Breast epithelium (tissue), 4 donors: ENCODE measurements at regions not wholly inside any gene's neighbourhood (a gene's known extent, or its start where the extent isn't known, plus 50 kb on each side); places are given as distances from the start of the nearest gene placed in this dataset.

Experiments
- DNase-seq, 2 donors: peaks; one replicate each; pipeline ENCODE4 v3.0.0-alpha.2; 2019; ENCODE audit warnings: low spot score in 2 of 2
- H3K27ac ChIP-seq, 2 donors: fragments of 200-600 bp; sonication (generic) in 1 of 2; one replicate each; pipeline ENCODE4 v1.5.1; 2016 to 2019; ENCODE audit warnings: mild to moderate bottlenecking in 1 of 2
- H3K27me3 ChIP-seq, 2 donors: fragments of 200-600 bp; sonication (generic) in 1 of 2; one replicate each; pipeline versions ENCODE4 v1.5.1 to v1.6.0; 2017 to 2019; ENCODE audit warnings: control low read depth in 1 of 2, mild to moderate bottlenecking in 1 of 2
- H3K36me3 ChIP-seq: fragments of 200-600 bp; one replicate; pipeline ENCODE4 v1.5.1; 2019
- H3K4me1 ChIP-seq, 2 donors: fragments of 200-600 bp; sonication (generic); one replicate each; pipeline ENCODE4 v1.5.1; 2016 to 2019; ENCODE audit warnings: control low read depth in 1 of 2
- H3K4me3 ChIP-seq, 3 donors: fragments of 200-600 bp; sonication (generic); 1 replicate in 2 of 3; 2 replicates in 1 of 3; pipeline ENCODE4 v1.5.1; 2016 to 2019; ENCODE audit warnings: mild to moderate bottlenecking in 3 of 3, moderate library complexity in 2 of 3
- H3K9me3 ChIP-seq, 2 donors: fragments of 200-600 bp; sonication (generic) in 1 of 2; one replicate each; pipeline ENCODE4 v1.5.1; 2016 to 2019; ENCODE audit warnings: control low read depth in 1 of 2
- POLR2A ChIP-seq: fragments of 450-650 bp; IDR thresholded peaks from one replicate; pipeline ENCODE4 v1.6.1; 2016; ENCODE audit warnings: antibody characterized with exemption, mild to moderate bottlenecking, moderate library complexity
- POLR2AphosphoS5 ChIP-seq, 3 donors: sonication (generic); formaldehyde crosslinking; IDR thresholded peaks; one replicate each; pipeline ENCODE4 v1.6.1; 2017; ENCODE audit warnings: antibody characterized with exemption in 3 of 3
- intact Hi-C: fragments of 100-400 bp; cut with DNase I; formaldehyde crosslinking; loops from one replicate; pipeline ENCODE4 v1.15.1; 2023; ENCODE audit warnings: low total_unique reads
- TF ChIP-seq, protein P1 (sequence below), 3 donors: fragments of 450-650 bp; IDR thresholded peaks; one replicate each; pipeline ENCODE4 v1.5.1; 2016 to 2017; ENCODE audit warnings: antibody characterized with exemption in 3 of 3, mild to moderate bottlenecking in 3 of 3, moderate library complexity in 3 of 3

DNA sequence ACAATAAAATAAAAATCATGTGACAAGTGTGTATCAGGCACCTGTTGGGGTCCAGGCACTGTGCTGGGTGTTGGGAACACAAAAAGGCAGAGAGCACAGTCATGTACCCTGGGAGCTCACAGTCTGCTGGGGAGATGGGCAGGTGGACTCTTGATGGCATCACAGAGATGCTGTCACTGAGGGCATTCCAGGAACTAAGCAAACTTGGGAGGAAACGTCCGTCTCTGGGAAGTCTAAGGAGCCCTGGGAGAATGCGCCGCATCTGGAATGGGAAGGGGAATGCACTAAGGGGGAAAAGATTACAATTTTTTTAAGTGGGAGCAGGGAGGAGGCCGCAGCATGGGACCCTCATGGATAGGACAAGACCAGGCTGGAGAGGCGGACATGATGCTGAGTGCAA is 80.9 kb upstream of the ZNF423 start:
- Histone ChIP-seq H3K27ac (no peak overlapping the region), H3K36me3 (no peaks in the 10 kb centered on the region)
- intact Hi-C loops = no loop called here

DNA sequence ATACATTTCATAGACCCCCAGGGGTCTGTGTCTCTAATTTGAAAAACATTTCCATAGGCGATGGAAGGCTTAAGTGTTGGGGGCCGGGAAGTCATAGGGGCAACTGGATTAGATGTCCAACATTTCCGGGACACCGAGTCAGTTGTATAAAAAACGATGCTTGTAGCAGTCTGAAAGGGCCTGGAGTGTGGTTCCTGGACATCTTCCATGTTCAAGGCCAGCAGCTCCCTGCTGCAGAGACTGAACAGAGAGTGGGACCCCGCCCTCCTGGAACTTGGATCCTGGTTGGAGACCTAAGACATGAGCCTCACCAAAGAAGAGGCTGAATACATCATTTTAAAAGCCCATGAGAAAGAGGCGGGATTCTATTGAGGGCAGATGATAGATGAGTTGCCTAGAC is 82.0 kb upstream of the ZNF423 start:
- no peak overlapping the region for H3K27ac ChIP-seq
- TF ChIP-seq POLR2AphosphoS5 (IDR thresholded peaks at IDR 0.05) = no peak
- TF ChIP-seq, protein P1, sequence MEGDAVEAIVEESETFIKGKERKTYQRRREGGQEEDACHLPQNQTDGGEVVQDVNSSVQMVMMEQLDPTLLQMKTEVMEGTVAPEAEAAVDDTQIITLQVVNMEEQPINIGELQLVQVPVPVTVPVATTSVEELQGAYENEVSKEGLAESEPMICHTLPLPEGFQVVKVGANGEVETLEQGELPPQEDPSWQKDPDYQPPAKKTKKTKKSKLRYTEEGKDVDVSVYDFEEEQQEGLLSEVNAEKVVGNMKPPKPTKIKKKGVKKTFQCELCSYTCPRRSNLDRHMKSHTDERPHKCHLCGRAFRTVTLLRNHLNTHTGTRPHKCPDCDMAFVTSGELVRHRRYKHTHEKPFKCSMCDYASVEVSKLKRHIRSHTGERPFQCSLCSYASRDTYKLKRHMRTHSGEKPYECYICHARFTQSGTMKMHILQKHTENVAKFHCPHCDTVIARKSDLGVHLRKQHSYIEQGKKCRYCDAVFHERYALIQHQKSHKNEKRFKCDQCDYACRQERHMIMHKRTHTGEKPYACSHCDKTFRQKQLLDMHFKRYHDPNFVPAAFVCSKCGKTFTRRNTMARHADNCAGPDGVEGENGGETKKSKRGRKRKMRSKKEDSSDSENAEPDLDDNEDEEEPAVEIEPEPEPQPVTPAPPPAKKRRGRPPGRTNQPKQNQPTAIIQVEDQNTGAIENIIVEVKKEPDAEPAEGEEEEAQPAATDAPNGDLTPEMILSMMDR (IDR thresholded peaks at IDR 0.05) = no peak
- no peak for DNase-seq
- H3K4me3 ChIP-seq = no peak overlapping the region
- H3K4me1 ChIP-seq = no peaks in the 10 kb centered on the region
- no peaks in the 10 kb centered on the region for H3K36me3 ChIP-seq
- intact Hi-C loops = no loop called here
- no peaks in the 10 kb centered on the region for H3K27me3 ChIP-seq
- H3K9me3 ChIP-seq = no peaks in the 10 kb centered on the region

More for the DNA sequence above, 80.9 kb upstream of the ZNF423 start:
- Histone ChIP-seq H3K4me3 (no peak overlapping the region), H3K27me3 (no peaks in the 10 kb centered on the region), H3K4me1 (no peaks in the 10 kb centered on the region), H3K9me3 (no peaks in the 10 kb centered on the region)
- no peak for DNase-seq
- TF ChIP-seq POLR2A (no peak), POLR2AphosphoS5 (IDR thresholded peaks at IDR 0.05) (no peak)
- TF ChIP-seq, protein P1 (IDR thresholded peaks at IDR 0.05) = no peak

DNA sequence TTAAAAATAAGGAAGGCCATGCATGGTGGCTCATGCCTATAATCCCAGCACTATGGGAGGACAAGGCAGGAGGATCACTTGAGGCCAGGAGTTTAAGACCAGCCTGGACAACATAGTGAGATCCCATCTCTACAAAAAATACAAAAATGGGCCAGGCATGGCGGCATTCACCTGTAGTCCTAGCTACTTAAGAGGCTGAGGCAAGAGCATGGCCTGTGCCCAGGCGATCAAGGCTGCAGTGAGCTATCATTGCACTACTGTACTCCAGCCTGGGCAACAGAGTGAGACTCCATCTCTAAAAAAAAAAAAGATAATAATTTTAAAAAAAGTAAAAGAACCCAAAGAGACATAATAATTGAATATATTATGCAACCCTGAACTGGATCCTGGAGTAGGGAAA is 83.6 kb upstream of the ZNF423 start:
- H3K27ac ChIP-seq = no peak overlapping the region
- H3K4me1 ChIP-seq = no peaks in the 10 kb centered on the region
- DNase-seq = no peak
- H3K9me3 ChIP-seq = no peaks in the 10 kb centered on the region
- intact Hi-C loops = no loop called here
- no peak overlapping the region for H3K4me3 ChIP-seq
- H3K36me3 ChIP-seq = no peaks in the 10 kb centered on the region
- no peaks in the 10 kb centered on the region for H3K27me3 ChIP-seq
- TF ChIP-seq, protein P1 (IDR thresholded peaks at IDR 0.05) = no peak
- TF ChIP-seq POLR2A = no peak
- TF ChIP-seq POLR2AphosphoS5 (IDR thresholded peaks at IDR 0.05) = no peak

DNA sequence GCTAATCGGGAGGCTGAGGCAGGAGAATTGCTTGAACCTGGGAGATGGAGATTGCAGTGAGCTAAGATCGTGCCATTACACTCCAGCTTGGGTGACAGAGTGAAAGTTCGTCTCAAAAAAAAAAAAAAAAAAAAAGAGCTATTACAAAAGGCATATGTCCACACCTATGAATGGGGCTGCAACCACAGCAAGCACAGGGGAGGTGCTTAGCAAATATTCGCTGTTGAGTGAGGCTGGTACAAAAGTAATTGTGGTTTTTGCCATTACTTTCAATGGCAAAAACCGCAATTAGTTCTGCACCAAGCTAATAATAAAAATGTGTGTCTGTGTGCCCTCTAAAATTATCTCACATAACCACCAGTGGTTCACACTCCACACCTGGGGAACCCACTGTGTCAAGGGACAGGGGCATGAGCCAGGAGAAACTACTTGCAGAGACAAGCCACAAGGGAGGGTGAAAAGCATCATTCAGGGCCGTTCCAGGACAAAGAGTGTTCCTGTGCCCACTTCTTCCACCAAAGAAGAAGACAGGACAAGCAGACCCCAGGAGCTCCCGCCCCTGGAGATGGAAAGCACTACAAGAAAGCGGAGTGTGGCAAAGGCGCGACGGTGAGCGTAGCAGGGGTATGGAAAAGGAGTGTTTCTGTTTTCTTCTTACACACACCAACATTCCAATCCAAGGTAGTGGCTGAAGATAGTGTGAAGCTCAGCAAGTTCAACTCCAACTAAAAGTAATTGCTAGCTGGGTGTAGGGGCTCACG is 84.4 kb upstream of the CNEP1R1 start:
- Histone ChIP-seq H3K4me1 (no peaks in the 10 kb centered on the region), H3K27ac (no peak overlapping the region), H3K27me3 (no peaks in the 10 kb centered on the region), H3K9me3 (no peaks in the 10 kb centered on the region), H3K36me3 (no peaks in the 10 kb centered on the region), H3K4me3 (no peak overlapping the region)
- no peak for DNase-seq
- TF ChIP-seq, protein P1 (IDR thresholded peaks at IDR 0.05) = no peak
- no peak for TF ChIP-seq POLR2A
- TF ChIP-seq POLR2AphosphoS5 (IDR thresholded peaks at IDR 0.05) = no peak
- intact Hi-C loops = no loop called here

DNA sequence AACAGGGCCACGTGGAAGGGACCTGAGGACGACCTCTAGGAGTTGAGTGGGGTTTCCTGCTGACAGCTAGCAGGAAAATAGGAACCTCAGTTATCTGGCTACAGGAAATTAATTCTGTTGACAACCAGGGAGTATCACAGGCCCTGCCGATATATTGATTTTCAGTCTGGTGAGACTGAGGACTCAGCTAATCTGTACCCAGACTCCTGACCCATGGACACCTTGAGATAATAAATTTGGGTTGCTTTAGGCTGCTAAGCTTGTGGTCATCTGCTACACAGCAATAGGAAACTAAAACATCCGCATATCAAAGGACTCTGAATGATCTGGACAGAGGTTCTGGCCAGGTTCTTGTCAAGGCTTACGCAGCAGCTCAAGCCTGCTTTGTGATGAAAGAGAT is 80.8 kb upstream of the CNEP1R1 start:
- Histone ChIP-seq H3K27me3 (no peaks in the 10 kb centered on the region), H3K4me1 (no peaks in the 10 kb centered on the region)
- intact Hi-C loops = no loop called here

More for the DNA sequence above, 80.8 kb upstream of the CNEP1R1 start:
- no peak for DNase-seq
- Histone ChIP-seq H3K9me3 (no peaks in the 10 kb centered on the region), H3K4me3 (no peak overlapping the region), H3K27ac (no peak overlapping the region), H3K36me3 (no peaks in the 10 kb centered on the region)
- TF ChIP-seq POLR2AphosphoS5 (IDR thresholded peaks at IDR 0.05) = no peak
- TF ChIP-seq POLR2A = no peak
- TF ChIP-seq, protein P1 (IDR thresholded peaks at IDR 0.05) = no peak
